ENCODE measurements at regions not wholly inside any gene's neighbourhood (a gene's known extent, or its start where the extent isn't known, plus 50 kb on each side); places are given as distances from the start of the nearest gene placed in this dataset.

- Histone ChIP-seq H3K4me3 (no peak overlapping the region), H2AFZ (no peak overlapping the region), H3K4me2 (ENCODE audit: unreplicated experiment) (no peak overlapping the region), H3K9me3 (ENCODE audit: low read depth) (no peaks in the 10 kb centered on the region), H3K9ac (no peak overlapping the region), H3K4me1 (ENCODE audit: insufficient read depth) (no peaks in the 10 kb centered on the region), H4K20me1 (ENCODE audit: insufficient read depth) (no peaks in the 10 kb centered on the region), H3K27me3 (replicated peaks; ENCODE audit: insufficient read depth) (peaks cover 19% of the 10 kb centered on the region), H3F3A (ENCODE audit: insufficient read depth) (no peaks in the 10 kb centered on the region), H3K27ac (no peak overlapping the region), H3K9me2 (ENCODE audit: insufficient read depth) (no peaks in the 10 kb centered on the region), H3K79me2 (ENCODE audit: insufficient read depth) (no peaks in the 10 kb centered on the region), H3K36me3 (ENCODE audit: low read depth) (no peaks in the 10 kb centered on the region)
- in situ Hi-C loops (cut with MboI): no loop called here
- no peak for TF ChIP-seq EZH2phosphoT487 (IDR thresholded peaks at IDR 0.05; ENCODE audit: insufficient read depth, low read depth)
- TF ChIP-seq EZH2 (IDR thresholded peaks at IDR 0.05; ENCODE audit: insufficient read depth, poor library complexity, severe bottlenecking): no peak
- WGBS, 2 experiments (ENCODE audit: low coverage in 1 of 2, low lambda C conversion rate in 2 of 2, missing lambda C conversion rate in 2 of 2): 38 to 46% methylated on average over 12 of the region's 12 CpGs
- DNase-seq: no peak
Observed at GRCh38 chr6:166774770-166775169, 147.7 kb upstream of the RPS6KA2 start.

- in situ Hi-C loops (cut with MboI): no loop called here
- Histone ChIP-seq H3K4me2 (ENCODE audit: unreplicated experiment) (no peak overlapping the region), H3K9me3 (ENCODE audit: low read depth) (no peaks in the 10 kb centered on the region), H3K9ac (no peak overlapping the region), H3K4me1 (ENCODE audit: insufficient read depth) (no peaks in the 10 kb centered on the region), H3K79me2 (ENCODE audit: insufficient read depth) (no peaks in the 10 kb centered on the region), H4K20me1 (ENCODE audit: insufficient read depth) (no peaks in the 10 kb centered on the region), H2AFZ (no peak overlapping the region), H3K36me3 (ENCODE audit: low read depth) (no peaks in the 10 kb centered on the region), H3K4me3 (no peak overlapping the region), H3K27ac (no peak overlapping the region), H3F3A (ENCODE audit: insufficient read depth) (no peaks in the 10 kb centered on the region), H3K27me3 (replicated peaks; ENCODE audit: insufficient read depth) (peaks cover 19% of the 10 kb centered on the region), H3K9me2 (ENCODE audit: insufficient read depth) (no peaks in the 10 kb centered on the region)
- WGBS, 2 experiments (ENCODE audit: low coverage in 1 of 2, low lambda C conversion rate in 2 of 2, missing lambda C conversion rate in 2 of 2): 41 to 43% methylated on average over 7 to 8 of the region's 8 CpGs
- DNase-seq: no peak
- TF ChIP-seq EZH2 (IDR thresholded peaks at IDR 0.05; ENCODE audit: insufficient read depth, poor library complexity, severe bottlenecking) (no peak), EZH2phosphoT487 (IDR thresholded peaks at IDR 0.05; ENCODE audit: insufficient read depth, low read depth) (no peak)
Observed at GRCh38 chr6:166774292-166774691, 147.2 kb upstream of the RPS6KA2 start.

GRCh38 chr6:166772518-166772917, 145.5 kb upstream of the RPS6KA2 start:
- TF ChIP-seq EZH2 (IDR thresholded peaks at IDR 0.05; ENCODE audit: insufficient read depth, poor library complexity, severe bottlenecking) (no peak), EZH2phosphoT487 (IDR thresholded peaks at IDR 0.05; ENCODE audit: insufficient read depth, low read depth) (no peak)
- WGBS, 2 experiments (ENCODE audit: low coverage in 1 of 2, low lambda C conversion rate in 2 of 2, missing lambda C conversion rate in 2 of 2): 36 to 38% methylated on average over 8 of the region's 8 CpGs
- H3K79me2 ChIP-seq (ENCODE audit: insufficient read depth): no peaks in the 10 kb centered on the region
- H2AFZ ChIP-seq: no peak overlapping the region
- no peaks in the 10 kb centered on the region for H4K20me1 ChIP-seq (ENCODE audit: insufficient read depth)
- H3K4me1 ChIP-seq (ENCODE audit: insufficient read depth): no peaks in the 10 kb centered on the region
- no peak overlapping the region for H3K9ac ChIP-seq
- H3K4me3 ChIP-seq: no peak overlapping the region
- H3K27ac ChIP-seq: no peak overlapping the region
- H3K9me2 ChIP-seq (ENCODE audit: insufficient read depth): no peaks in the 10 kb centered on the region
- in situ Hi-C loops (cut with MboI): no loop called here
- H3K9me3 ChIP-seq (ENCODE audit: low read depth): no peaks in the 10 kb centered on the region
- DNase-seq: no peak
- H3K36me3 ChIP-seq (ENCODE audit: low read depth): no peaks in the 10 kb centered on the region
- H3F3A ChIP-seq (ENCODE audit: insufficient read depth): no peaks in the 10 kb centered on the region
- H3K4me2 ChIP-seq (ENCODE audit: unreplicated experiment): no peak overlapping the region
- H3K27me3 ChIP-seq (replicated peaks; ENCODE audit: insufficient read depth): peaks cover 19% of the 10 kb centered on the region

GRCh38 chr6:166771701-166772100, 144.7 kb upstream of the RPS6KA2 start:
- H3K4me2 ChIP-seq (ENCODE audit: unreplicated experiment): no peak overlapping the region
- no peak overlapping the region for H3K27ac ChIP-seq
- no peak for TF ChIP-seq EZH2phosphoT487 (IDR thresholded peaks at IDR 0.05; ENCODE audit: insufficient read depth, low read depth)
- TF ChIP-seq EZH2 (IDR thresholded peaks at IDR 0.05; ENCODE audit: insufficient read depth, poor library complexity, severe bottlenecking): no peak
- H2AFZ ChIP-seq: no peak overlapping the region
- no peaks in the 10 kb centered on the region for H3K79me2 ChIP-seq (ENCODE audit: insufficient read depth)
- H3K9ac ChIP-seq: no peak overlapping the region
- H3F3A ChIP-seq (ENCODE audit: insufficient read depth): no peaks in the 10 kb centered on the region
- peaks cover 19% of the 10 kb centered on the region for H3K27me3 ChIP-seq (replicated peaks; ENCODE audit: insufficient read depth)
- H3K4me1 ChIP-seq (ENCODE audit: insufficient read depth): no peaks in the 10 kb centered on the region
- in situ Hi-C loops (cut with MboI): no loop called here
- DNase-seq: no peak
- H3K4me3 ChIP-seq: no peak overlapping the region
- no peaks in the 10 kb centered on the region for H4K20me1 ChIP-seq (ENCODE audit: insufficient read depth)
- WGBS, 2 experiments (ENCODE audit: low coverage in 1 of 2, low lambda C conversion rate in 2 of 2, missing lambda C conversion rate in 2 of 2): 66 to 67% methylated on average over 13 of the region's 13 CpGs
- no peaks in the 10 kb centered on the region for H3K9me2 ChIP-seq (ENCODE audit: insufficient read depth)
- H3K9me3 ChIP-seq (ENCODE audit: low read depth): no peaks in the 10 kb centered on the region
- no peaks in the 10 kb centered on the region for H3K36me3 ChIP-seq (ENCODE audit: low read depth)
